GM19455 (cell line): ENCODE measurements at regions not wholly inside any gene's neighbourhood (a gene's known extent, or its start where the extent isn't known, plus 50 kb on each side); places are given as distances from the start of the nearest gene placed in this dataset.

Experiments used
- ATAC-seq: cut with Tn5 transposase; IDR thresholded peaks from one replicate; pipeline ENCODE4 v1.9.1; 2021; ENCODE audit not compliant: unreplicated experiment

- ATAC-seq, result no peak
These were observed 146.9 kb downstream of the CD47 start for GRCh38 chr3:107943786-107944523.

DNA sequence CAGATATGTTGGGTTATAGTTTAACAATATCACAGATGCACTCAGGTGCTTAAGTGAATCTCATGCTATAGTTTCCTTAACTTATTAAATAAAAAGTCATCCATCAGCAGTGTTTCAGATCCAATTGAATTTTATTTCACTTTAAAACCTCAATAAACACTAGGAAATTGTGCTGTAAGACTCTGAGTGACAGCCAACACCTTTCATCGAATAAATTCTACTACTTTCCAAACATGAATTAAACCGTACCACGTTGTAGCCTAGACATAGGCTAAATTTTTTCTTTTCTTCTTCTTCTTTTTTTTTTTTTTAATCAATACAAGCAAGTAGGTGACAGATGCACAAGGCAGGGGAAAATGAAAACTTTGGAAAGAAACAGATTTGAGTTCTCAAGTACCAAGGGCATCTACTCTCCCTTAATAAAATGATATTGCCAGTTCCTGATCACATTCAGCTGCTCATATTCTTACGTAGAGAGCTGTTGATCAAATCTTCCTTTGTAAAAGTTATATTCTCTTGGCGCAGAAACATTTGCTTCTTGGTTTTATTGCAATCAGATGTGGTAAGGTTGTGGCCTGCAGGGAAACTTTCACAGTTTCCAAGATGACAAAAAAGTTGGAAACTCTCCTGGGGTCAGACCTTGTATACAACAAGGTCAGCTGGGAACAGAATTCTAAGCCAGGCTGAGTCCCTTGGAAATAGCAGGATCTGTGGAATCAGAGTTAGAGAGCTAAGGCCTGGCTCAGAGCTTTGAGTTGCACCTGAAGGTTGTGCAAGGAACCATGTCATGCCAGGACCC is 147.7 kb downstream of the CD47 start:
- no peak for ATAC-seq

DNA sequence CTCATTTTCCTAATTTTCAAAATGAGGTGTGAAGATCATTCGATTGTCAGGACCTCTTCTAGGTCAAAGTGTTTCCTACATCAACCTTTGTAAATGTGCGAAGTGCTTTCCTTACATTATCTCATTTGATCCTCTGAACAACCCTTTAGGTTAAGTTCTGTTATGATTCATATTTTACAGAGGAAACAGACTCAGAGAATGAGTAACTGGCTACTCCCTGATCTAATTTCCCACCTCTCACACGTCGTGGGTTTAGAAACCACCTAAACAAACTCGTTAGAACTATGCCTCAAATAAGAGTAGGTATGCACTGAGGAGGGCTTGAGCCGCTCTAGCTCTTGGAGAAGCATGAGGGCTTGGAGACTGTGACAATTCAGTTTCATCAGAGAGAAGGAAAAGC is 148.6 kb downstream of the CD47 start:
- no peak for ATAC-seq

- no peak for ATAC-seq
These were observed 151.0 kb downstream of the CD47 start for GRCh38 chr3:107939691-107940442.

GRCh38 chr3:107938143-107938542 is 152.7 kb downstream of the CD47 start:
- no peak for ATAC-seq

DNA sequence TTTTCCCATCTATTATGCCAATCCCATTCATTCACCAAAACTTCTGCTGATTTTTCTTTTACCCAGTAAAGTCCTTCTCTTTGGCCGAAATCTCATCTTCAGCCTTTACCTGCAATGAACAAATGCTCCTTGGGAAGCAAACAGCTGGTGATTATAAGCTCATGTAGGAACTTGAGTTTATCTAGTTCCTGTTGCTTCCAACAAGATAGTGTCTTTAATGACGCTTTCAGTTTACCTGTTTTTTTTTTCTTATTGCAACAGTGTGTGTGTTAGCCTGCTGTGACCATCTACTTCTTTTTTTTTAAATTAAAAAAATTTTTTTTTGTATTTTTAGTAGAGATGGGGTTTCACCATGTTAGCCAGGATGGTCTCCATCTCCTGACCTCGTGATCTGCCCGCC is 156.0 kb downstream of the CD47 start:
- no peak for ATAC-seq

DNA sequence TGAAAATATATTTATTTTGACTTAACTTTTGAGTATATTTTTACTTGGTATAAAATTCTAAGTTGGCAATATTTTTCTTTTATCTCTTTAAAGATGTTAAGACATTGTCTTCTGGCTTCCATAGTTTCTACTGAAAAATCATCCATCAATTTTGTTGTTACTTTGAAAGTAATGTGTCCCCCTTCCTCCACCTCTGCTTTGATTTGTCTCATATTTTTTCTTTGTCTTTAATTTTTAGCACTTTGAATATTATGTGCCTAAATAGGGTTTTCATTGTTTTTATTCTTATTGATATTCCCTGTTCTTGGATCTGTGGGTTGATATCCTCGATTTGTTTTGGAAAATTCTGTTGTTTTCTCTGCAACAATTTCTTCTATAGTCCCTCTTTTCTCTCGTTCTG is 157.4 kb downstream of the CD47 start:
- no peak for ATAC-seq

- no peak for ATAC-seq
These were observed 159.5 kb downstream of the CD47 start for GRCh38 chr3:107931326-107931725.

DNA sequence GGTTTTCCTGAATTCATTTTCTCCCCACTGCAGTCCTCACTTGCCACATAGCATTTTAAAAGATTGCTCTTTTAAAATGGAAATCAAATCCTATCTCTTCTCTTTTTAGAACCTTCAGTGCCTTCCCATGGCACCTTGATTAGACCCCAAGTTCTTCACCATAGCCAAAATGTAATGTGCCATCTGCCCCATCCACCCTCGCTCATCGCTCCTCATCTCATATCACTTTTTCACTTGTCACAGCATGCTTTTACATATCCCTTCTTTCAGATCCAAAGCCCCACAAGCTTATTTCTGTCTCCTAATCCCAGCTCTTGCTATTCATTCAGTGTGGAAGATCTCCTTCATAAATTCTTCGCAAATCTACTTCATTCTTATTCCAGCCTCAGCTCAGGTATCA is 161.7 kb downstream of the CD47 start:
- ATAC-seq, result no peak

DNA sequence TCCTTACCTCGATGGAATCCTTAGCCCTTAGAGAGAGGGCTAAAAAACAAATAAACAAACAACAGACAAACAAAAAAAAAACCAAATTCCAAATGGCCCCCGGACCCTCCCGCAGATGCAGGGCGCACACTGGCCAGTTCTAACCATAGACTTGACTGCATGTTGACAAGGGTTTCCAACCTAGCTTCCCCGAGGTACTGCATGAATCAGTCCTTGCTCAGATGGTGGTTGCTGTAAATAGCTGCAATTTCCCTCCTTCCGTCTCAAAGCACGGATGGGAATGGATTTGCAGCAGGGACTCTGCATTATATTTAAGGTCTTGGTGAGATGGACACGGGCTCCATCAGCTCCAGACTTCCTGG is 162.8 kb downstream of the CD47 start:
- ATAC-seq, result peak; percentile 34

- ATAC-seq, result peak; percentile 95
These were observed 163.3 kb downstream of the CD47 start for GRCh38 chr3:107927361-107928083.

- ATAC-seq, result no peak
These were observed 165.0 kb downstream of the CD47 start for GRCh38 chr3:107925851-107926250.

DNA sequence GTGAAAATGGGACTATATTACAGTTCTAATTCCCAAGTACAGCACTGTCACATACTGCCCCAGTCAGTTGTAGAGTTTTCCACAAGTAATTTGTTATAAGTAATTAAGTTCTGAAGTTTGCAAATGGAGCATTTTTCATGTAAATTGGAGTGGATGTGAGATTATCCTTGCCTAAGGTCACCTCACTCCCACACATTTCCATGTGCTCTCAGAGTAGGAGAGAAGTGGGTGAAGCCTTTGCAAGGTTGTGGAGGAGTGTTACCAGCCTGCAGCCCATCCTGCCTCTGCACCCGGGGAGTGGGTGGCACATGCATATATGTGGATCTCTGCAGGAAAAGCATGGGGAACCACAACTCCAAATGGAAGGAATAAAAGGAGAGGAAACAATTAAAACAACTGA is 169.8 kb downstream of the CD47 start:
- no peak for ATAC-seq

- ATAC-seq, result no peak
These were observed 170.3 kb downstream of the CD47 start for GRCh38 chr3:107920538-107920937.

DNA sequence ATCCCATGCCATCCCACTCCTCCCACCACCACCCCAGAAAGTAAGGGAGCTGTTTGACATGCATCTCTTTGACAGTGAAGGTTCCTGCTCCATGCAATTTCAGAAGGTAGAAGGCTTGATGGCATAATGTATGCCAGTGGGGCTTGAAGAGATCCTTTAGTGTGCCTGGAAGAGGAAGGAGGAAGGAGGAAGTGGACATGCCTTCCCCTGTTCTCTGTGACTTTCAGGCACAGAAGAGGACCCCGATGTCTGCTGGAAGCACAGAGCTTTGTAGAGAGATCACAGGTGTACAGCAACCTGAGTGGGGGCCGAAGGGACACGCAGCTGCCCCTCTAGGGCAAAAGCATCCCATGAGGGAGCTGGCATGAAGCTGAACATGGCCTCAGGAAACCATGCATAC is 171.6 kb downstream of the CD47 start:
- no peak for ATAC-seq

- no peak for ATAC-seq
These were observed 174.7 kb downstream of the CD47 start for GRCh38 chr3:107916171-107916570.

DNA sequence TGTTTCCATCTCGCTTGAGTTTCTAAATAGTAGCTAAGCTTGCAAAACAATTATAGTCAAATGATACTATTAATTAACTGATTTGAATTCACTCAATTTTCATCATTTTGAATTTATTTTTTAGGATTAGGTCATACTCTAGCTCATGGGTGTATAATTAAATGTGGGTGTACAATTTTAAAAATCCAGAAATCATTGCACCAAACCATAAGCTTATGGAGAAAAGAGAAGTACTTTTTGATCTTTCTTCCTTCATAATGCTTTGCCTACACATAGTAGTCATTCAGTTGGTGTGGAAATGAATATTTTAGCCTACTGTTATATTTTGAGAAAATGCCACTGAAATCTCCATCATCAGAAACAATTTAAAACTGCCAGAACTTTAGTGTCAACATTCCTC is 175.1 kb downstream of the CD47 start:
- no peak for ATAC-seq

DNA sequence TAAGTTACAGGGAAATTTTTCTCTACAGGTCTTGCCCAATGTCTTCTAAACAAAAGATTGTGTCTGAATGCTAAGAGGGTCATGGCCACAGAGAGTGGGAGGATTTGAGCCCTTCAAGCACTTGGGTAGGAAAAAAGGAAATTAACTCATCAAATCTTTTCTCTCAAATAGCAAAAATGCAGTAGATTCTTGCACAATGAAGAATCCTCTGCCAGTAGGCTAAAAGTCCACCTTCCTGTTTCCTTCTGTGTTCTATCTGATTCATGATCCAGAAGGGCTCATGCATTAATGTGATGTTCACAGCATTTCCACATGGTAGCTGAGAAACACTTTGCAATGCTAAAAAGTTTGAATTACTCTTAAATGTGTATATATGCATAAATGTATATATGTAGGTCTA is 177.1 kb downstream of the CD47 start:
- ATAC-seq, result no peak

GRCh38 chr3:107911337-107912000 is 179.4 kb downstream of the CD47 start:
- ATAC-seq, result no peak

- peak; percentile 98 for ATAC-seq
These were observed 180.0 kb downstream of the CD47 start for GRCh38 chr3:107910713-107911259.
